ENCODE measurements at regions not wholly inside any gene's neighbourhood (a gene's known extent, or its start where the extent isn't known, plus 50 kb on each side); places are given as distances from the start of the nearest gene placed in this dataset.

DNA sequence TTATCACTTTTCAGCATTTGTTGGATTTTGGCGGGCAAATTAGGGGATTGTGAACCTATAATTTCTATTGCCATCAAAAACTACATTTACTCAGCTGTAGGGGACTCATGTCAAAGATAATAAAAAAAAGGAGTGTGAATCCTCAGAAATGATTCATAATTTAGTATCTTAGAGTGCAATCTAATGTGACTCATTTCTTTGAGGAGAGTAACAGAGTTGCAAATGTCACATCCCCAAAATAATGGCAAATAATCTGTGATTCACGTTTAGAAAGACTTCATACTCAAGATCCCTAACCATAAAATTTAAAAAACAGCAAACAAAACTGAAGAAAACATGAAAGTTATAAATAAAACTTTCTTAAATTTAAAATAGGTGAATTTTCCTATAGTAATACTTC is 373.0 kb downstream of the CDH2 start:
- TF ChIP-seq, protein P1, sequence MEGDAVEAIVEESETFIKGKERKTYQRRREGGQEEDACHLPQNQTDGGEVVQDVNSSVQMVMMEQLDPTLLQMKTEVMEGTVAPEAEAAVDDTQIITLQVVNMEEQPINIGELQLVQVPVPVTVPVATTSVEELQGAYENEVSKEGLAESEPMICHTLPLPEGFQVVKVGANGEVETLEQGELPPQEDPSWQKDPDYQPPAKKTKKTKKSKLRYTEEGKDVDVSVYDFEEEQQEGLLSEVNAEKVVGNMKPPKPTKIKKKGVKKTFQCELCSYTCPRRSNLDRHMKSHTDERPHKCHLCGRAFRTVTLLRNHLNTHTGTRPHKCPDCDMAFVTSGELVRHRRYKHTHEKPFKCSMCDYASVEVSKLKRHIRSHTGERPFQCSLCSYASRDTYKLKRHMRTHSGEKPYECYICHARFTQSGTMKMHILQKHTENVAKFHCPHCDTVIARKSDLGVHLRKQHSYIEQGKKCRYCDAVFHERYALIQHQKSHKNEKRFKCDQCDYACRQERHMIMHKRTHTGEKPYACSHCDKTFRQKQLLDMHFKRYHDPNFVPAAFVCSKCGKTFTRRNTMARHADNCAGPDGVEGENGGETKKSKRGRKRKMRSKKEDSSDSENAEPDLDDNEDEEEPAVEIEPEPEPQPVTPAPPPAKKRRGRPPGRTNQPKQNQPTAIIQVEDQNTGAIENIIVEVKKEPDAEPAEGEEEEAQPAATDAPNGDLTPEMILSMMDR (IDR thresholded peaks at IDR 0.05 in 8 of 11, conservative IDR thresholded peaks at IDR 0.05 in 3 of 11): no peak
- TF ChIP-seq POLR2A (IDR thresholded peaks at IDR 0.05): no peak
- no peak for TF ChIP-seq POLR2AphosphoS5 (IDR thresholded peaks at IDR 0.05)

Data from spleen (tissue), 7 donors.